Activated T-helper 9 cell treated with anti-CD3 and anti-CD28 coated beads, Interleukin-2, amount 50 U/mL, for 16 hours (primary cell): ENCODE measurements at regions not wholly inside any gene's neighbourhood (a gene's known extent, or its start where the extent isn't known, plus 50 kb on each side); places are given as distances from the start of the nearest gene placed in this dataset.

Experiments
- DNase-seq: peaks from one replicate; pipeline ENCODE4 v3.0.0-alpha.2; 2020; ENCODE audit warnings: low read depth

DNA sequence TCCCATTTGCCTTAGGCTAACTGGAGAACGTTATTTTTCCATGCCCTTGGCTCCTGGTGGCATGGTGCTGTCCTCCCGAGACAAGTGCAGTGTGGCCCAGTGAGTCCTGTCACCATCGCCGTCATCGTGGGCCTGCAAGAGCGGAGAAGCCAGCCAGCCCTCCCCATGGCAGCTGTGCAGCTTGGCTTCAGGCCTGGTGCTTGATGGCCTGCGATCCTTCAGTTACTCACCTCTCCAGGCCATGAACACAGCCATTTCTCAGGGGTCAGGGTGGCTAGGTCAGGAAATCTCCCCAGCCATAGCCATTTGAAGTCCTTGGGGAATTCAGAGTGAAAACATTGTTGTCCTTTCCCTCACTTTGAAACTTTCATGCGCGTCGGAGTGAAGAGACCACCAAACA lies 189.0 kb upstream of the RGMA start:
- no peak for DNase-seq

DNA sequence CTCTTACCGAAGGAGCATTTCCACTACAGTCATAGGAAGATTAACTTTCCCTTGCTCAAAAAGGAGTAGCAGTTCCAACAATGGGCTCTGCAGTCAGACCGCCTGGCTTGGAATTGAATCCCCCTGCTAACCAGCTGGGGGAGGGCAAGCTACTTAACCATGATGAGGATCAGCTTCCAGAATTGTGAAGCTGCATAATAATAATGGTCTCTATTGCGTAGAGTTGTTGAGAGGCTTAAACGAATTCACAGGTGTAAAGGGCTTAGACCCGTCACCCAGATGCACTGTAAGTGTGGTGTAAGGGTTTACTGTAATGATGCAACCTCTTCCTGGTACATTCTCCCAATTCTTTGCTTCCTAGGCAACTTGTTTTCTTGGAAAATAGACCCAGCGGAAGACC lies 185.2 kb upstream of the RGMA start:
- no peak for DNase-seq

DNA sequence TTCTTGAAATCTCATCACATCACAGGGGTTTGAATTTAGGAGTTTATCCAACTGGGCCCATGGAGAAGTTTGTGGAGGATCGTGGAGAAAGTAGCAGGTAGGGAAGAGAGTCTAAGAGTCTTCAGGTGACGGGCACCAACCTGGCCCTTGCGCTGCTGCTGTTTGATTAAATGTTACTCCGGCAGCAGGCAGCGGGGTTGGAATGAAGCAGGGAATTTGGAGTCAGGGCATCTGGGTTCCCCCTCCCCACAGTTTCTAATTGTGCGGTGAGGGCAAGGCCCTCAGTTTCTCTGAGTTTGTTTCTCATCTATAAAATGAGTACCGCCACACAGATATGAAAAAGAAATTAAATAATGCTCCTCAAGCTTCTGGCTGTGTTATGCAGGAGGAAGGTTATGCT lies 182.9 kb upstream of the RGMA start:
- DNase-seq: no peak

DNA sequence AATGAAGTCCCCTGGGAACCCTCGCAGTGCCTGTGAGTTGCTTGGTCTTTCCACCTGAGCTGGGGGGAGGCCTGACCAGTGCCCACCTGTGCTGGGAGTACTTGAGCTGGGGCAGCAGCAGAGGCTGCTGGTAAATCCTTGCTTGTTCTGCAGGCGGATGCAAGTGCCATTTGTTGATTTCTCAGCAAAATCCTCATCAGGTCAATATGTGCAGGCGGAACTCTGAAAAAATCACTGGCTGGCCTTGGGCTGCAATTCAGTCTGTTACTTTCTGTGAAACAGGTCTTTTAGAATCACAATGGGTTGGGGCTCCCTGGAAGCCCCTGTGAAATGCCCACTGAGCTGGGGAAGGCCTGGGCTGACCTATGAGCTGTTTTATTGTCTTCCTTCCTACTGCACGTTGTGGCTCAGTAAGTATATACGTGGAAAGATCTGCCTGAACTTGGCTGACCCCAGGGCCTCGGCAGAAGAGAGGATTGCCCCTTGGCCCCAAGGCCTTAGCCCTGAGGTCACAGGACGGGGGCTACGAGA lies 182.0 kb upstream of the RGMA start:
- DNase-seq: no peak

DNA sequence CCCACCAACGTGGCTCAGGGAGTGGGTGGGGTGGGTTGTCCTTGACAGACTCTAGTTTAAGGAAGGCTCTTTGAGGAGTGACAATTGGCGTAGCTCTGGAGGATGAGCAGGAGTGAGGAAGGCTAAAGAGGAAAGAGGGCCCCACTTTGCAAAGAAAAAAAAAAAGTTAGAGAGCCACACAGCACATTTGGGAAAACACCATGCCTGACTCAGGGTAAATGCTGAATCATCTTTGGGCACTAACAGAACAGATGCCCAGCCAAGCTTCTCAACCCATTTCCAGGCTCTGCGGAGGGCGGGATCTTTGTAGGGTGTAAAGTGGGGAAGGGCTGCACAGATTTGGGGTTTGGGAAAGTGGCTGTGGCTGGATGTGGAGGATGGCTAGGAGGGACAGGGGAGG lies 179.1 kb upstream of the RGMA start:
- DNase-seq: no peak

DNA sequence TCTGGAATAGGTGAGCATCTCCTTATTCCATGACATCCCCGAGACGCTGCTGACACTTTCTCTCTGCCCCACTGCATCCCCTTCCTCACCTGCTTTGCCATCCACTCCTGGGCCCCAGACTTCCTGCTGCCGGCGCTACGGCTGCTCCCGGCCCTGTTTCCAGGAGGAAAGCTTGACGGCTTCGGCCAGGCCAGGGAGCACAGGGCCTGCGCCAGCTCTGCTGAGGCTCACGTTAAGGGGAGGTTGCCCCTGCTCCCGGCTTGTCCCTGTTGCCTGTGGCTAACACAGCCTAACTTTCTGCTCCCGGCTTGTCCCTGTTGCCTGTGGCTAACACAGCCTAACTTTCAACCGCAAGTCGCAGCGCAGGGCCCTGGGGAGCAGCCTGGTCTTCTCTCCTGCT lies 177.3 kb upstream of the RGMA start:
- no peak for DNase-seq

DNA sequence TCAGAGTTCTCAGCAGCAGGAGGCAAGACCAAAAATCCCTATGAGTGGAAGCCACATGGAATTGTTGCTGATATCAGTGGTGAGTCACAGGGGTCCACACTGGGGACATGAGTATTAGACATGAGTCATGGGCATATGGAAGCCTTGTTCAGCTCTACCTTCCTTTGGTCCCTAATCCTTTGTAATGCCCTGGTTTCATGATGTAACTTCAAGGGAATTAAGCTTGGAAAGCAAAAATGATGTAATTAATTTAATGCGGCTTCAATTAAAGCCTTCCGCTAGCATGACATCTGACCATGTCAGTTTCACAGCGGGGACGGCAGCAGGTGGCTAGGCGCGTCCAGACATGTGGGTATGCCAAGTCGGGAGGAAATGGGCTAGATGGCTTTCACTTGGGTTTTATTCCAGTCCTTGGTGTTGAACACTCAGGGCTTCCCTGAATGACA lies 176.1 kb upstream of the RGMA start:
- DNase-seq: no peak

DNA sequence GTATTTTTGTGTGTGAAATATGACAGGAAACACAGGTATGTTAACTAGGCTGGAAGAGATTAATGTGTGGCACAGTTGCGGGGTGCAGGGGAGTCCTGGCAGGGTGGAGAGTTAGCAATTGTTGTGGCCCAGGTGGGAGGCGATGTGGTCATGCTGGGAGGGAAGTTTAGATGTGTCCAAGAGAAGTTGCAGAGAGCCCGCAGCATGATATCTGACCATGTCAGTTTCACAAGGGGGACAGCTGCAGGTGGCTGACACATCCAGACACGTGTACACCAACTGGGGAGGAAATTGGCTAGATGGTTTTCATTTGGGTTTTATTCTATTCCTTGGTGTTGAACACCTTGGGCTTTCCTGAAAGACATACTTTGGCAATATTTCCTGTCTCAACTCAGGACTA lies 172.8 kb upstream of the RGMA start:
- no peak for DNase-seq

DNA sequence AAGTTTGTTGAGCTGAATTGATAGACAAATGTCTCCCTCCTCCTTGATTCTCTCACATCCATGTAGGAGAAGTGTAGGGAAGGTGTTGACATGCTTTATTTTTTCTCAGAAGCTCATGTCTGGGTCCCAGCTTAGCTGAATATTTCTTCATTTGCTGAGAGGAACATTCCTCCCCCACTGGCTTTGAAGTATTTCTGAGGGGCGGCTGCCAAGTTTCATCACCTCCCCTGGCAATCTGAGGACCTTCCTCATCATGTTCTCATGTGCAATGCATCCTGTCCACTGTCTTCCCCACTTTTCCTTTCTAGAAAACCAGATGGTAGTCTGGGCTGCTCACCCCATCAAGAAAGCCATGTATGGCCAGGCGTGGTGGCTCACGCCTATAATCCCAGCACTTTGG lies 168.9 kb upstream of the RGMA start:
- DNase-seq: no peak

DNA sequence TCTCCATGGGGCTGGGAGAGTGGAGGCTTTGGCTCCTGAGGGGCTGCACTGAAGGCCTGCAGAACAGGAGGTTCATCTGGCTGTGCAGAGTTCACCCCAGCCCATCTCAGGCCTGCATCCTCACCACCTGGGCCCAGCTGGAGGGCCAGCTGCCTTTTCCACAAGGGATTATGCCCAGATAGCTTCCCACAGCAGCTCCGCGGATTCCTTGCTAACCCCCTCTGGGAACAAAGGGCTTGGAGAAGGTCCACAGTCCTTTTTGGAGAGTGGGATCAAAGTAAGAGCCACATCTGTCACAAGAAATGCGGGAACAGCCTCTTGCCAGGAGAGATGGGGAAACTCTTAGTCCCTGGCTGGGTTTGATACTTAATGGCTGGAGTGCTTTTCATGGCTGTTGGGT lies 164.7 kb upstream of the RGMA start:
- DNase-seq: no peak

DNA sequence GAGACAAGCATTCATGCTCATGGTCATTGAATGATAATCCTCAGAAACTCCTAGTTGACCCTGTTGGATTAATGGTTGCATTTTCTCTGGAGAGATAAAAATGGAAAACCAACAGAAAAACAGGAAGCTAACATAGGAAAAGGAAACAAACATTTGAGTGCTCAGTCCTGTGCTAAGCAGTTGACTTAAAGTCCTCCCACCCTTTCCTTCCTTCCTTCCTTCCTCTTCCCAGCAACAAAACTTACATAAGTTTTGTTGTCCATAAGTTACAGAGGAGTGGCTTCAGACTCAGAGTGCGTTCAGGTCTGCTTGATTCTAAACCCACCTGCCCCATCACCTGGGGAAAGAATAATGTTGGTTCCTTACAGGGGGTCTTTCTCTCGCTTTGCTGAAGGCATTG lies 163.8 kb upstream of the RGMA start:
- DNase-seq: no peak

DNA sequence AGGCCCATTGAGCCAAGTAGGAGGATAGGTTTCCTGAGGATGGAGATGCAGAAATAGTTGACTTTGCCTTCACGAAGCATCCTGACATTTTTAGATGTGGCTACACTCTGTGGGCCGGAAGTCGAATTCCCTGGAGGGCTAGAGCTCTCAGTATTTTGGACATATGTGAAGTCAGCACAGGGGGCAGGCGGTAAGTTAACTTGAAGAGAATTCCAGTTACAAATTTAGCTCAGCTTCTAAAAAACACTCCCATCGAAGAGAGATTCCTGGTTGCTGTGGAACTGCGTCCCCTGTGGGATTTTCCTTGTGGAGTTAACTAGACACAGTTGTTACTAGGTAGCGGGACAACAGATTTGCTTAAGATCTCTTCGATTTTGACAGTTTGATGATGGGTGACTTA lies 161.9 kb upstream of the RGMA start:
- no peak for DNase-seq

DNA sequence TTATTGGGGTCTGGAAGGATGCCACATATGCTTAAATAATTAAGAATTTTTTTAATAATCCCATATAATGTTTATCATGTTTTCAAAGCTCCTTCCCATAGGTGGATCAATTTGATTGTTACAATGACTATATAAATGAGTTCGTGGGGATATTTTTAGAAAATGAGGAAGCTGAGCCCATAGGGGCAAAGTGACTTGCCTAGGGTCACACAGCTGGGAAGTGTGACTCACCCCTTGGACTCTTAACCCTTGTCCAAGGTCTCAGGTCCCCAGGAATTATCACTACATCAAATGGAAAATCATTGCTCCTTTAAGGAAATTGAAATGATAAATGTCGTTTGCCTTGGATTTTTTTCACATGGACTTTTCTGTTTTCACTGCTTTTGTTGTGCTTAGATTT lies 161.2 kb upstream of the RGMA start:
- no peak for DNase-seq

DNA sequence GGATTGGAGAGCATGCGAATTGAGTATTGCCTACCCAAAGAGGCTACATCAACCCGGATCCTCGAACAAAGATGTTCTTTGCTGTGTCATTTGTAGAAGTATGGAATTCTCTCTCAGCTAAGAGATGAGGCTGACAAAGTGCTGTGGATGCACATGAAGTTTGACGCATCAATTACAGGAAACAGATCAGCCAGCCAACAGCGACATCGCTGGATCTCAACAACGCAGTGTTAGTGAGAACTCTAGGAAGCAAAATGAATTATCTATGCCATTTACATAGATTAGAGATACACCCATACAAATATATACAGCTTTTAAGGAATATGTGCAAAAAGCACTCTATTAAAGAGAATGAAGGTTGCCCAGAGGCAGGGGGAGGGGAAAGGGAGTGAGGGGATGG lies 160.6 kb upstream of the RGMA start:
- no peak for DNase-seq

DNA sequence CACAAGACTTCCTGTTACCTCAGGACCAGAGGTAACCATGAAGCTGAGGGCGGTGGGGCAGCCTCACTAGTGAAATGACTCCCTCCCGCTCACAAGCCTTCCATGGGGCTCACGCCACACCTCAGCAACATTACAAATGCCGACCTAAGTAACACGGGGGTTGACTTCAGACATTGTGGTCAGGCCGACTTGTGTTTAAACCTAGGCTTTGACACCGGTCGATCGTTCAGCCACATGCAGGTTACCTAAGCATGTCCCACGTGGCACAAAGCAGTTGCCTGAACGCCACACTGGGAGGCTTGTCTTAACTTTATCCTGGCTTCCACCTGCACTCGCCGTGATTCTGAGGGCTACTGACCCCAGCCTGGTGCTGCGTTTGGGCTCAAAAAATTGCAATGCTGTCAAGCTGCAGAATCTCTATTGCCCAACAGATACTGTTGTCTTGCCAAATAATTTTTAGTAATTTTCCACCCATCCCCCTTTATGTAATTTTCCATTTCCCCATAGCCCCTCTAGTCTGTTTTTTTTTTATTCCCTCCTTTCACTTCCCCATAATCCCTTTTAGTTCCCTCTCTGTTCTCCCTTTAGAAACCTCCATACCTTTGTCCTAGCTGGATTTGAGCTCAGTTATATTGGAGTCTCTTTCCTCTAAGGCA lies 158.6 kb upstream of the RGMA start:
- no peak for DNase-seq

DNA sequence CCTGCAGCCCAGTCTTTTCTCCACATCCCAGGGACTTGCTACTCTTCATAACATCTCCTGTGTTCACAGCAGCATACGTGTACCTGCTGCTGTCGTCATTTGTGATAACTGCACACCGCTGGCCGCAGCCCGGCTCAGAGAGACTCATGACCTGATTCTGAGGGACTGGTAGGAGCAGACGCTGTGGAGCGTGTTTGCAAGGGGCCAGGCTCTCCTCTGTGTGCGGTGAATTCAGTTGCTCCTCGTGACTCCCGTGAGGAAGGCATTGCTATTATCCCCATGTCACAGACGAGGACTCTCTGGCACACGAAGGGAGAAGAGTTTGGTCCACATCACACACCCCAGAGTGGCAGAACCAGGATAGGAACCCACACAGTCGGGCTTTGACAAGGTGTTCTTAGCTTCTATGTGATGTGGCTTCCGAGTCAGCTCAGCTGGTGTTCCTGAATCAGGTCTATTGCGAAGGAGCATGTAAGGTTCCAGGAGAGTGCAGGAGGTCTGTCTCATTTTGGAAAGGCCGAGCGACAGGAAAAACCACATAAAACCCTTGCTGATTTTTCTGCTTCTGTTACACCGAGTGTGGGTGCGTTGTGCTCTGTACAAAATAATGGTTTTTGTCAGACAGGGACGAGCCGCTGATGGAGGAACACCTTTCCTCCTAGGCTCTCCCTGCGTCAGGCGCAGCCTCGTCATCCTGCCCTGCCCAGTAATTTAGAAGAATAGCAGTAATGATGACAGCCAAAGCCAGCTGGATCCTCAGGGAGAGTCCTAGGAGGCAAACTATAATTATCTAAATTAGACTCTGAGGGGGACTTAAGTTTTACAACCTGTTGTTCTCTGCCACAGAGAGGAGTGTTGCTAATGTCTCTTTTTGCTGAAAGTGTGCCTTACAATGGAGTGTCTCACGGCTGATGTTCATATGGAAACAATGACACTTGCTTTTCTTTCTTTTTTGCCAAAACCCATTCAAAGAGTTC lies 157.5 kb upstream of the RGMA start:
- no peak for DNase-seq

DNA sequence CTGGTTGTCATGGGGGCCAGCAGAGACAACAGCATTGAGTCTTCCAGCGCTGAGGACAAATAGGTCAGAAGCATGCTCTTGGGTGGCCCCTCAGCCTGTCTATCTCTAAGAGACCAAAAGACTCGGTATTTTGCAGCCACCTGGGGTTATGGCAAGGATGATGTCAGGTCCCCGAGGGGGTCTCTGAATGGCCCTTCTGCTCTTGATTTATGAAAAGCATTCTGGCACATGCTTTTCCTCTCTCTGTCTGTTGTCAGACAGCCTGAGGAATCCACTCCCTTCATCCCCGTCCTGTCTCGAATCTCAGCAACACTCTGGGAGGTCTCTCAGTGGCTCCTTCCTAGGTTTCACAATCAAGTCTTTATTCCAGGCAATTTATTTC lies 156.6 kb upstream of the RGMA start:
- DNase-seq: no peak

DNA sequence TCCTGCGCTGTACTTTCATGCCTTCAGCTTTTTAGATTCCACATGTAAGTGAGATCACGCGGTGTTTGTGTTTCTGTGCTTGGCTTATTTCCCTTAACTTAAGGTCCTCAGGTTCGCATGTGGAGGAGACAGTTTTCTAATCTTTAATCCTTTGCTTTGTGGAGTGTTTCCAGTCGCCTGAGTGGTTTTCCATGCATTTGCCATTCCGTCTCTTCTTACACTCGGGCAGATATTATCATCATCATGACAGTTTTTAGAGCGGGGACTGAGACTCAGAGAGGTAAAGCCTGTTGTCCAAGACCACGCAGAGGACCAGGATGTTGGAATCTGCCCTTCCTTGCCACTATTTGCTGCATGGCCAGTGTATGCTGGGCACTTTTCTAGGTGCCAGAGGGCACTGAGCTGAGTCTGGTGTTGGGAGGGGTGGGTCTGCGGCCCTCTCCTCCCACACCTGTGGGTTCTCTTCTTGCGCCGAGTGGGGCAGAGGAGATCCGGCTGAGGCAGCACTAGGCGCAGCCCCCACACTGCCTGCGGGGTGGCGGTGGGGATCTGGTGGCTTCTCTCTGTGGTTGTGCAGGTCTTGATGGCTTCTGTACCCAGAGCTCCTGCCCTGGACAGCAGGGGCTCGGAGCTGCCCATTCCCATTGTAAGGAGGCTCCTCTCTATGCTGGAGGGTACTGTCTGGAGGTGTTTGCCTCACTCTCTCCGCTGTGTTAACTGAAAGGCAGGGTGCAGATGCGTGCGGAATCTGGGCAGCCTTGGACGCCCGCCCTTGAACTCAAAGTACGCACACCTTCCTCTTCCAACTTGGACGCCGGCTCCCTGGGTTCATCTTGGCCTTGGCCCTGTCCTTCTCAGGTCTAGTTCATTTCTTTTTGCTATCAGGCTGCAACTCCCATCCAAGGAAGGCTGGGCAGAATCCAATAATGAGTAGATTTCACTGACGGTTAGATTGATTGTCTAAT lies 156.0 kb upstream of the RGMA start:
- no peak for DNase-seq

DNA sequence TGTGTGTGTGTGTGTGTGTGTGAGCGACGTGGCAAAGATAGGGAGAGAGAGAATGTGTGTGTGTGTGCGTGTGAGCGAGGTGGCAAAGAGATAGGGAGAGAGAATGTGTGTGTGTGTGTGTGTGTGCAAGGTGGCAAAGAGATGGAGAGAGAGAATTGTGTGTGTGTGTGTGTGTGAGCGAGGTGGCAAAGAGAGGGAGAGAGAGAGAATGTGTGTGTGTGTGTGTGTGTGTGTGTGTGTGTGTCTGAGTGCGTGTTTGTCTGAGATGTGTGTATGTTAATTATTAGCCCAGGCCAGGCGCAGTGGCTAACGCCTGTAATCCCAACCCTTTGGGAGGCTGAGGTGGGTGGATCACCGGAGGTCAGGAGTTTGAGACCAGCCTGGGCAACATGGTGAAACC lies 154.6 kb upstream of the RGMA start:
- DNase-seq: no peak

DNA sequence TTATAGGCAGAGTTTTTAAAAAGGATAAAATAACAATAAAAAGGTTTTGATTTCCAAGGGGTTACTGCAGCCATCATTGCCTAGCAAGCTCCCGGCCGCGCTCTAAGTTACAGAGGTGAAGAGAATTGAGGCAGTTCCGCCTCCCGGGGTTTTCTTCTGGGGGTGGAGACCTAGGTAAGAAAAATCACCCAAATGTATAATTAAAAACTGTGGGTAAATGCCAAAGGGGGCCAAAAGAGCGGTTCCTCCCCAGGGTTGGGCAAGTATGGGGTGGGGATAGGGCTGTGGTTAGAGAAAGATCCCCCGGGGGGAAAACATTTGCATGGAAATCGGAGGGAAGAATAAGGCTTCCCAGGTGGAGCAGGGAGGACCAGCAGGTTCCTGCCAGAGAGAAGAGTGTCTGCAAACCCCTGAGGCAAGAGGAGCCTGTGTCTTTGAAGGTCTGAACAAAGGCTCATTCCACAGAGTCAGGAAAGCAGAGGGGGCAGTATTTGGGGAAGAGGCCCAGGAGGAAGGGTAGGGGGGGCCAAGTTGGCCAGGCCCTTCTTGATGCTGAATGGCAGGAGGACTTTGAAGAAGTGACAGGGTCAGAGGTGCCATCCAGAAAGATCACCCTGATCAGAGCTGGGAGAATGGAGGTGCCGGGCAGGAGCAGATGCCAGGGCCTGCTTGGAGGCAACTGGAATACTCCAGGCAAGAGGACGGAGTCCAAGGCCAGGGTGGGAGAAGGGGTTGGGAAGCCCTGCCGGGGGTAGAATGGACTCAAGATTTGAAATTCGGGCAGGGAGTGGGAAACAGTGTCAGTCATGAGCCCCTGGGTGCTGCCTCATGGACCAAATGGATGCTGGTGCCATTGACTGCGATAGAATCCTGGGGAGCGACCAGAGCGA lies 152.9 kb upstream of the RGMA start:
- no peak for DNase-seq

DNA sequence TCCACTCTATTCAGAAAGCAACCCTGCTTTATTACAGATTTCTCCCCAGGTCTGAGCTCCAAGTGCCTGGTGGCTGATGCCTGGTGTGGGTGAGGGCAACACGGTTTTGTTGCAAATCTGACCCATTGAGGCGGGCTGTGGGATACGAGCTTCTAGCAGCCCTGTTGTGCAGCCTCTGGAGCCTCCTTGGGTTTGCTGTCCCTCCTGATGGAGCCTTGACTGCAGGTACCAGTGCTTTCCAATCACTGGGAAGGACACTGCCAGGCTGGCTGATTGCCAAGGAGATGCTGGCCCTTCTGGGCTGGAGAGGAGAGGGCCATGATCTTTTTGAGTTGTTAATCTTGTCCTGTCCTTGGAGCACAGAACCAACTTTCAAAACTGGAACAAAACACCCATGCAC lies 151.0 kb upstream of the RGMA start:
- no peak for DNase-seq
